Activated T-cell treated with anti-CD3 and anti-CD28 coated beads for 1 hour (primary cell): ENCODE measurements at regions not wholly inside any gene's neighbourhood (a gene's known extent, or its start where the extent isn't known, plus 50 kb on each side); places are given as distances from the start of the nearest gene placed in this dataset.

ENCODE experiments used
- DNase-seq: peaks from one replicate; pipeline ENCODE4 v3.0.0-alpha.2; 2020; ENCODE audit warnings: low read depth

DNA sequence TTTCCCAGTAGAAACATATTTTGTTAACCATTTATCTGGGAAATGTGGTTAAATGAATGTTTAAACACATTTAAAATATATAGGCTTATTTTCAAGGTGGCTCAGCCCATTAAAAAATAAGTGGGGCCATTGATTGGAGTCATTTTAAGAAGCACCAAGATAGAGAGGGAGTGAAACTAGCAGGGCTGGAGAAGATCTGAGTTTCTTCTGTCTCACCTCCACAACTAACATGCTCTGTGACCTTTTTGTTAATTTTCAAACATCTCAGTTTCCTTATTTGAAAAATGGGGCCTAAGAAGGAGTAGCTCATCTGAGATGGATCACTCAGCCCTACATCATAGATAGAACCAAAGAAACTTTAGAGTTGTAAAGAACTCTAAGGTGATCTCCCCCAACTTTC, 254.8 kb downstream of the KCNS3 start:
- no peak for DNase-seq

DNA sequence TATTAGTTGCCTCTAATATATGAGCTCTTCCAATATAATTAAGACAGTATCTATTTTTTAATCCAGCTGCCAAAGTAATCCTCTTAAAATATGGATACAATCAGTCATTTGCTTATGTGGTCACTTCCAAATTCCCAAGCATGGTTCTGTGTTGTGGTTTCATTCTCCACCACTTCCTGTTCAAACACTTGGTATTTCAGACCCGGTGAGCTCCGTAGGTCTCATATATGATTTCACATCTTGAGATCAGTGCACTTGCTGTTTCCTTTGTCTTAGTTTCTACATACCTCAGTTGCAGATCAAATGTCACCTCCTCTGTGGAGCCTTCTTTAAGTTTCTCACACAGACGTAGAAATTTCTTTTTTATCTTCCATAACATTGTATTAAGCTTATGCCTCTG, 254.2 kb downstream of the KCNS3 start:
- DNase-seq = no peak

DNA sequence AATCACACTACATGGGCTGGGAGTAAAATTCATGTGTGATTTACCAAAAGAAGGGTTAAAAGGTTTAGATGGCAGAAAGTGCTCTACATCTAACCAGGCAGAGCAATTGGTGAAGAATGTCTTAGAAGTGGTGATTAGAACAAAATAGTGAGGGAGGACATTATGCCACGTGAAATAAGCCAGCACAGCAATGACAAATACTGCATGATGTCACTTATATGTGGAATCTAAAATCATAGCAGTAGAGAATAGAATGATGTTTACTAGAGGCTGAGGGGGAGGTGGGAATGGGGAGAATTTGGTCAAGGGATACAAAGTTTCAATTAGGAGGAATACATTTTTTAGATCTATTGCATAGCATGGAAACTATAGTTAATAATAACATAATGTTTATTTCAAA, 253.3 kb downstream of the KCNS3 start:
- DNase-seq = no peak

DNA sequence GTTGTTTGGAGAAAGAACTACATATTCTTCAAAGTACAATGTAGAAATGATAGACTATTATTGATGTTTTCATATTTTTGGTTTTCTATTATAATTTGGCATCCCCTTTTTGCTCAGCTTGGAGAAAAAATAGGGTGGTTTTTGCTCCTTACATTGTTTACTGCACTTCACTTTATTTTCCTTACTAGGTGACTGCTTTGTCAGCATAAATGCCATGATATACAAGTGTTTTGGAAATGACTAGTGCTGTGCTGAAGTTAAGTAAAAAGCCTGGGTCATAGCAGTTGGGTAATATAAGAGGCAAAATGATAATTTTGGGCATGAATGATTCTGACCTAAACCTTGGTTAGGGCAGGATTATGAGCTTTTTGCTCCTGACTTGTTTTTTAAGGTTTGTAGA, 250.9 kb downstream of the KCNS3 start:
- DNase-seq = no peak

DNA sequence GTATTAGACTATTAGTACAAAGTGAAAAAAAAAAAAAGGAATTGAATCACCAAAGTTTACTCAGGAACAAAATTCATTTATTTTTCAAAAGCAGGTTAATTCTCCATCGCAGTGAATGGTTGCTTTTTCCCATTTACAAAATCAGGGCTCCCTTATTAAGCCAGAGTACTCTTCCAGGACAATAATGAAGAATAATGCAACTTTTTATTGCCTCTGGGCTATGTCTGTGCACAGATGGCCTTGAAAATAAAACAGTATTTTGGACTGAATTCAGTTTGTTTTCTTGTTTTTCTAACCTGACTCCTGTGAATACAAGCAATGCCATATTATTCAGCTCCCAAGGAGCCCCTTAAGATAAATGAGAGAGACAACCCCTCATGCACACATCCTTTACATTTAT, 246.8 kb downstream of the KCNS3 start:
- no peak for DNase-seq

DNA sequence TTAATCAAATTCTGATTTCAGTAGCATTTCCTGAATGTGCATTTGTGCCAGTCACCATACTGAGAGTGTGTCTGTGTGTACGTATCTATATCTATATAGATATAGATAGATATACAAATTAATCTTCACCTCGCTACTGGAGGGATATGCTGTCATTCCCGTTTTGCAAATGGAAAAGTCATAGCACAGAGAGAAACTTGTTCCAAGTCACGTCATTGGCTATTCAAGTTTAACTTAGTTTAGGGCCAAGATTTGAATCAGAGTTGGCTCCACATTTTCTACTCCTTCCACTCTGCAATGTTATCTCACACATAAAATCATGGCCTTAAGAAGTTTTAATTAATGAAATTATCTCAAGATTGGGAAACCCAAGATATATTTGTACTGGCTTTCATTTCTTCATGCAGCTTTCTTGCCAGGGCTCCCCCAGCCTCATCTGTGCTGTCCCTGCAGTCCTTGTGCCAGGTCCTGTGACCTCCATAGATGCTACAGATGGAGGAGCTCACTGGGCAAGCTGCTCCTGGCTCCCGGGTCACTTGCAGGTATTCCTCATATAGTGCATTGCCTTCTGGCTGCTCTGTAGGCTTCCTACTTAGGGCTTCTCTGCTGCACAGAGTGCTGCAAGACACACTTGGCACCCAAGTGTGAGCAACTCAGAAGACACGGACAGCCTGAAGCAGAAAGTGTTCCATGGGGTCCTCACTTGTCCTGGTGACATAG, 245.8 kb downstream of the KCNS3 start:
- no peak for DNase-seq

DNA sequence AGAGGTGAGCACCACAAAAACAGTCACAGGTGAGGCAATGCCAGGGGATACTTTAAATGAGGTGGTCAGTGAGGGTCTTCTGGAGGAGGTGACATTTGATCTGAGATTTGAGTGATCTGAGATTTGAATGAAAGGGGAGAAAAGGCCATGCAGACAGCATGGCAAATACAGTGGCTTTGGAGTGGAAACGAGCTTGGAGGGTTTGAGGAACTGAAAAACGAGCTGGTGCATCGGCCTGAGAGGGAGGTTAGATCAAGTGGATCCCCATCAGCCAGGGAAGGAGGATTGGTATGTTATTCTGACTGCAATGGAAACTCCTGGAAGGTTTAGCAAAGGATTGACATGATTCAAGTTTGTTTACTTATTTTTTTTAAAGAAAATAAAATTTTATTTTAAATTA, 245.1 kb downstream of the KCNS3 start:
- DNase-seq = no peak

DNA sequence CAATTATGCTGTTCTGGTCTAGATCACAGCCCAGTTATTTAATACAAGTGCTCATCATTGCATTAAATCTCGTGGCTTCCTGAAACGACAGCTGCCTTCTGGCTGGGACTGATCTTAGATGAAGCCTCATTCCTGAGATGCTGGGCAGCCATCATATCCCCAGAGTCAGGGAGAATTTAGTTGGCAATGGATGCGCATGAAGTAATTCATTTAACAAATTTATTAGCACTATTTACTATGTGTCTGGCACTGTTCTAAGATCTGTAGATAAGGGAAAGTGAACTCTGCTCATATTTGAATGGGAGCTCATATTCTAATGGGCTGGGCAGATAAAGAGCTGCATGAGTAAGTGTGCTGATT, 244.7 kb downstream of the KCNS3 start:
- DNase-seq = no peak

DNA sequence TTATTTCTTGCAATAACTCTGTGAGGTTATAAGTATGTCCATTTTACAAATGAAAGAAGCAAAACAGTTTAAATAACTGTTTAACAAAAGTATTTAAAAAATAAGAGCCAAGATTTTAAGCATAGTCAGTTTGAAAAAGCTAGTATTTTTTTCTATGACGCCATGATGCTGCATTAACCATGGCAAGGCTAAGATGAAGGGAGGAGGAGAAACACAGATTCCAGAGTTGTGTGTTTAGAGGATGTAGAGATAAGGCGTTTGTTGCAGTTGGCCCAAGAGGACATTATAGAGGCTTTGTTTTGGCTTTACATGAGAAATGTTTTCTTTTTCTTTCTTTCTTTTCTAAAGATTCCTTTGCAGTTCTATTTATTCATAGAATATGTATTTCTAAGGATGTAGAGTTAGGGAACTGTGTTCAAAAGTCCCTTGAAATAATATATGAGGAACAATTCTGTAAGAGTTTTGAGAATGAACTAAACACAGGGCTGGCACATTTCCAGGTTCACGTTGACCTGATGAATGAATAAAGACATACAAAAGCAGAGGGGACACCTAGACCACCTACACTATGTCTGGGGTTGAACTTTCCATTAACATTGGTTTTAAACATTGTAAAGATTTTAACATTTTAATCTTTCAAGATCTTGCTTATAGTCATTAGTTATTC, 244.2 kb downstream of the KCNS3 start:
- no peak for DNase-seq

DNA sequence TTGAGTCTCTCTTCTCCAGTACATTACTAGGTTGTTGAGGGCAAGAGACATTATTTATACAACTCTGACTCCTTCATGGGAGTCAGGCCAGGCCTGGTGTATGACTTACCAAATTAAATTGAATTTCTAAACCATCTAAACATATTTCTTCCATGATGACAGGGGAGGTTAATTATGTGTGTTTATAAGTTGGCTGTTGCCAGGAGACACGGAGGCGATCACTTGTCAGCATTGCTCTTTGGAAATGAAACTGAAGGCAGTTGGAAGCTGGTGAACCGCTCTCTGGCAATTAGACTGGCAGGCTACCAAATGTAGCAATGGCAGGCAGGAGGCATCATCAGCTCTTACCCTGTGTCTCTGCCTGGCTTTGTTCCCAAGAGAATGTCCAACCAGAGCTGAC, 241.4 kb downstream of the KCNS3 start:
- DNase-seq = no peak

DNA sequence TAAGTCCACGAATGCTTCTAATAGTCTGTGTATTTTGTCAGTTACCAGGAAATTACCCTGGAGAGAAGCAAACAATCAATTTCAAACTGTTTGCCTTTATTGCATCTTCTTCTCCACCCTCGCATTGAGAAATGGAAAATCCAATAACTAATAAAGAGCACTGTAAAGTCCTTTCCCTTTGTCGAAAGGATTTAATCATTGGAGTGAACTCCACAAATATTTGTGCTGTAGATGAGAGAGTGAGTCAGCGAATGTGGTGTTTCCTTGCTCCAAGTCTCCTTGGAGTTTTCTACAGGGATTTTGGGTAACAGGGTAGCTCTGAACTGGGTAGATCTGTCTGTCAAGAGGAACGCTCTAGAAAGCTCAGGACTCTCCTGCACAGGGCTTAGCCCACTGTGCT, 240.2 kb downstream of the KCNS3 start:
- no peak for DNase-seq

DNA sequence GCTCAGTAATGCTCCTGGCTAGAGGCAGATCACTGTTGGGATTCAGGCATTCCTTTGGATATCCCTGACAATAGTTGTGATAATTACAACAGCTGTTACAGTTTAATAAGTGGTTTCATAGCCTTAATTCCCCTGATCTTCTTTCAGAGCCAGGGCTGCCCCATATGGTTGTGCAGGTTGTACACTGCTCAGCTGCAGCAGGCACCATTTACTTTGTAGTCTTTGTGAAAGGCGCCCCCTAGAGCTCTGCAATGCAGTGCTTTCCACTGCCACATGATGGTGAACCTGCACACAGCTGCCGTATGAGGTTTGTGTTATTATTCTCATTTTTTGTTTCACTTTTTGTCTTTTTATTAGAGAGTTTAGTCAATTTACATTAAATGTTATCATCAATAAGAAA, 239.1 kb downstream of the KCNS3 start:
- DNase-seq = no peak

DNA sequence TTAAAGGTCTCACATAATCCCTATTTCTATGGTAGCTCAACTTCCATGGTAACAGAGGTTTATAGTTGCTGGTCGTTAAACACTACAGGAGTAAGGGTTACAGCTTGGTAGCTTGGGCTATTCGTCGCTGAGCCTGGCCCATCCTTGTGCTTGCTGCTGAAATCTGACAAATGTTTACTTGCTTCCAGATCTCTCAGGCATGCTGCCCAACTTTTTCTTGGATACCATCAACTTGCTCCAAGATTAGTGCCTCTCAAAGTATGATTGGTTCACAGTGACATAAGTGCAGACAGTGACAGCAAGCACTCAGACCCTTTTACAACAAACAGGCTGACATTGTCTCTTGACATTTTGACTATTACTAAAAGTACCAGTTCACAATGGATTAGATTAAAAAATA, 231.8 kb downstream of the KCNS3 start:
- no peak for DNase-seq

DNA sequence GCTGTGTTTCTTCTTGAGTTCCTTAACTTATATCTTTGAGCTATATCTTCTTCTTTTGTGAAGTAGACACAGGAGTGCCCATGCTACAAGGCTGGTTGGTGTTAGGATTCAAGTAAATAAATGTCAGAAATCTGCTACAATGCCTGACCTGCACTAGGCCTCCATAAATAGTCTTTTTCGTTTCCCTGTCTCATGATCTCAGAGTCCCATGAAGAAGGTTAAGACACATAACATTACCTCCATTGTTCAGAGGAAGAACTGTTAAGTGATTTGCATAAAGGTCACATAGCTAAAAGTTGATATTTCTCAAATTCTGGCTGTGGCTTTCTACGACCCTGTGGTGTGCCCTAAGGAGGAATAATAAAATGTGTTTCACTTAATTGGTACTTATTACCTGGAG, 228.4 kb downstream of the KCNS3 start:
- no peak for DNase-seq

DNA sequence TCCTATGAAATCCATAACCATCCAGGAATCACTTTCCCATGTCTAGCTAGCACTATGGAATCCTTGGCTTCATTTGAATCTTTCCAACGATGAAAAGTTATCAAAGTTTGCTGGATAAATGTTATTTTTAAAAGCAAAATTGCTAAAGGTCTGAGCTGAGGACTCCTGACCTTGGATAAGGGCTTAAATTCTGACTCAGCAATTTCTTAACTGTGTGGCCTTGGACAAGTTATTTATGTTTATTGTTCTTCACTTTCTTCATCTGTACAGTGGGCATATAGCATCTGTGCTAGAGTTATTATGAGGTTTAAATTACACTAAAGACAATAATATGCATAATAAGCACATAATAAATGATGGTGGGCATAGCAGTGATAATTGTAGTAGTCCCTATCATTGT, 227.5 kb downstream of the KCNS3 start:
- no peak for DNase-seq

DNA sequence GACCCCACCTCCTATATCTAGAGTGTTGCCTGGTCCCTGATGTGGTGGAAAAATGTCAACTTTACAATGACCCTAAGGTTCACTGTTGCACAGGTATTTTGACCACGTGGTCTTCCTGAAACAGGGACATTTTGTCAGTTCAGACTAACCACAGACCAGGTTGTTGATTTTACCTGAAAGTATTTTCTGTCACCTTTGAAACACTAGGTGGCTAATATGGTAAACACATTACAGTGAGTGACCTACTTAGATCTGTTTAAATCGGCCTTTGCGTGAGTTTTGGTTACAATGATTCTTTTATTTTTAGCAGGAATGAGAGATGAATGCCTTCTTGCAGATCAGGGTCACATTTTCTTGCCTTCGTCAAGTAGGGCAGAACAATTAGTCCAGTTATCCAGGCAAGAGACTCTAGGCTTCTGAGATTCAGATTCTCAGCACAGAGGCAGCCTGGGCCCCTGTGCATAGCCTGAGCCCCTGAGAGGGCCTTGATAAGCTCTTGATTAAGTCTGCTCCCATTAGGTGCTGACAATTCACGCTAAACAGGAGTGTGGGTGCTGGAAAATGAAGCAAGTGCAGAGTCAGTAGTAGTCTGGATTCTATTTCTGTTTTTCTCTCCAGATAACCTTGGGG, 226.2 kb downstream of the KCNS3 start:
- no peak for DNase-seq

DNA sequence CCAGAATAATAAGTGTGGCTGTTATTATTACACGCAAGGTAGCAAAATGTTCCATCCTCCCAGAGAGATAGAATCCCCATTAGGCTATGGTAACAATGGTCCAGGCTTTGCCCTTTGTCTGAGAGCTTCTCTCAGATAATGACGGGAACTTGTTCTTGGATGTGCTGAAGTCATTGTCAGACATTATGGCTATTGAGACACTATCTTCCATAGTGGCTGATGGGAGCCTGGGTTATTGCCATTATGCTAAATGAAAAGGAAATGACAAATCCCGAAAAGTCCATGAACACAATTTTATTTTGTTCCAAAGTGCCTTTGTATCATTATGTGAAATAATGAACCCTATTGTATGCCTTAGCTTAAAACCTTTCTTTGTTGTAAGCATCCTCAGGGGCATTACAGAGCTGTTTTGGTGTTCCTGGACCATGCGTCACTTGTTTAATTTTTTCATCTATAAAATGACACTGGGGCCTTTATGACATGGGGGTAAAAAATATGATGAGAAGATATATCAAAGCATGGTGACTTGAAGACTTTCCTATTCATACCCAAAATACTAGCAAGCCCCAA, 218.5 kb downstream of the KCNS3 start:
- DNase-seq = no peak

DNA sequence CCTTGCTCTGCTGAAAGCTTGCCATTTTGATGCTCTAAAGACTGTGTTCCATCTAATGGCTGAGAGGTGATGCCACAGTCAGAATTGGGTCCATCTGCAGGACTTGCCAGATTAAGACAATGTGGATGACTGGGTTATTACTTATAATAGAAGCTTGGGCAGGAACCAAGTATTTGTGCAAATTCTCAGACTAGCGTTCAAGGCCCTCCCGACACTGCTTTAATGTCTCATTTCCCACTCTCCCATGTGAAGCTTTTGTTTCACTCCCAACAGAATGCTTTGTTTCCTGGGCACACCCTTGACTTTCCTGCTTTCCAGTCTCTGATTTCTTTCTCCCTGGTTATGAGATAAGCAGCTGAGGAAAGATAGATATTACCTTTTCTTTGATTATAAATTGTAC, 215.8 kb downstream of the KCNS3 start:
- DNase-seq = no peak

DNA sequence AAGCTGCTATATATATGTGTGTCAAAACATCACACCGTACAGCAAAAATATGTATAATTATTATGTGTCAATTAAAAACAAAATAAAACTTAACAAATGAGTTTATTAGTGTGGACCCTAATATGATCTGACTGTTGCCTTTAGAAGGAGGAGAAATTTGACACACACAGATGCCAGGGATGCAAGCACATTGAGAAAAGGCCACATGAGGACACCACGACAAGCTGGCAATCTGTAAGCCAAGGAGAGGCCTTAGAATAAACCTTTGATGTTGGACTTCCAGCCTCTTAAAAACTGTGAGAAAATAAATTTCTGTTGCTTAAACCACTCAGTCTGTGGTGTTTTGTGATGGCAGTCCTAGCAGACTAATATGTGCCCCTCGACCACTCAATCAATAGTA, 214.7 kb downstream of the KCNS3 start:
- DNase-seq = no peak

DNA sequence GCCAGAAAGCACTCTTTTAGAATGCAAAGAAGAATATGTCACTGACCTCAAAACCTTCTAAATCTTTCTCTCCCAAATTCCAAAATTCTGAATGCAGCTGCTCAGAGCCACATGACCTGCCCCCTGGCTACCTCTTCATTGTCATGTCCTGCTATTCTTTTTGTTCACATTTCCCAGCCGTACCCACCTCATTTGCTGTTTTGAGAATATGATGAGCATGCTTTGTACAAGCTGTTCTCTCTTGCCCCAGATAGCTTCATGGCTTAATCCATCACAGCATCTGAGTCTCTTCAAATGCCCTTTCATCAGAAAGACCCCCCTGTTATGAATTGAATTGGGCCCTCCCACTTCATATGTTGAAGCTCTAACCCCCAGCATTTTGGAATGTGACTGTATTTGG, 214.3 kb downstream of the KCNS3 start:
- no peak for DNase-seq

DNA sequence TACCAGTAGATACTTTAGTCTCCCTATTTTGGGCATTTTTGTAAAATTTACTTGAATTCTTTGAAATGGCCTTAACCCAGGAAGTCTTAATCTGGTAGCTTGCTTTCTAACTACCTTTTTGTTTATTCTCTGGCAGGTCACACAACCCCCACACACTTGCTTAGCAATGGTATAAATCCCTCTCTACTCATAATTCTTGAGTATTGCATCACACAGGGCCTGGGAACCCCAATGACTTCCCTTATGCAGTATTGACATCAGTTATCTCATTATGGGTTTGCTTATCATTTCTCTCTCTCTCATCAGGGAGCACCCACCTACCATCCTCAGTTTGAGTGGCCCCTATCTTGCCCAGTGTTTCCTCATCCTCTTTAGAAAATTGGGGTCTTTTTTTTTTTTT, 207.1 kb downstream of the KCNS3 start:
- DNase-seq = no peak

DNA sequence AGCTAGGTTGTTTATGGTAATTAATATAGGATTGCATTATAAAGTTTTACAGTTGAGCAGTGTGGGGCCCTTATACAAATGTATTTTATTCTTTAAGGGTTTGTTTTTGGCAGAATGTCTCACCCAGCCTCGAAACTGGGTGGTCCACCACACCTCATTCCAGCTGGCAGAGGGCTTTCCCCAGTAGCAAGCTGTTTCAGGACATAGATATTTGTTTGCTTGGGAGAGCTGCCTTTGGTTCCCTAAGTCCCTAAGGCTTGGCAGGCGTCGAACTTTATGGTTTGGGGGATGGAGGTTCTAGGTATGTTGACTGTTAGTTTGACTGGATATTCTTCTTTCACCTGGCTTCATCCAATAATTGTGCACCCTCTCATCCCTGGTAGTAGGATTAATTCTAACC, 205.9 kb downstream of the KCNS3 start:
- no peak for DNase-seq

DNA sequence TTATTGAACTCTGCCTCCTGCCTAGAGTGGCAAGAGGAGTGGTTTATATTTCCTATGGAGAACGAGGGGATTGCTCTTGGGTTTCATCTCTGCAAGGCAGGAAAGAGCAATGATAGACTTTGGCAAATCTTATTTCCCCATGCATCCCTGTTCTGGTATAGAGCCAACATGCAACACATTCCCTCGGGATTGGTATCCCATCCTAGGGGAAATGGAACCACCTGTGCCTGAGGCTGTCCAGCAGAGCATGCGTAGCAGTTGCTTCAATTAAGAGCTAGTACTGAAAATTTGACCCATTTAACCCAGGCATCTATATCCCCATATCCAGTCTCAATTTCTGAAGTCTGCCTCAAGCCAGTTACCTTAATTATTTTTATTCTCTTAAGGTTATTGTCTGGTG, 205.3 kb downstream of the KCNS3 start:
- no peak for DNase-seq

DNA sequence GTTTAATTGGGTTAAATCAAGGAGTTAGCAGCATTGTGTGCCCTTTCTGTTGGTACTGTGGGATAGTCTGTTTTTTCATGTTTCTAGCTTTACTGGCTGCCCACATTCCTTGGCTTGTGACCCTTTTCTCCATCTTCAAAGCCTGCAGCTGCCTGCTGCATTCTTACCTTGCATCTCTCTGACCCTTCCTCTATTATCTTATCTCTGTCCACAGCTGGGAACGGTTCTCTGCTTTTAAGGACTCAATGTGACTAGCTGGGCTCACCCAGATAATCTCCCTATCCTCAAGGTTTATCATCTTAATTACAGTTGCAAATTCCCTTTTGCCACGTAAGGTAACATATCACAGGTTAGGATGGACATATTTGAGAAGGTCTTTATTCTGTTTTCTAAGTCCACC, 199.7 kb downstream of the KCNS3 start:
- no peak for DNase-seq
